Sigmoid colon (tissue), 6 donors: ENCODE measurements at regions not wholly inside any gene's neighbourhood (a gene's known extent, or its start where the extent isn't known, plus 50 kb on each side); places are given as distances from the start of the nearest gene placed in this dataset.

Experiments
- DNase-seq: peaks from one replicate; pipeline ENCODE4 v3.0.0-alpha.2; 2019
- H3K27ac ChIP-seq, 4 donors: fragments of 200-600 bp; sonication (generic); one replicate each; pipeline ENCODE4 v1.5.1; 2016 to 2019; ENCODE audit warnings: mild to moderate bottlenecking in 1 of 4
- H3K27me3 ChIP-seq, 3 donors: fragments of 200-600 bp; sonication (generic); one replicate each; pipeline ENCODE4 v1.5.1; 2019; ENCODE audit warnings: mild to moderate bottlenecking in 1 of 3
- H3K36me3 ChIP-seq, 4 donors: fragments of 200-600 bp; sonication (generic); one replicate each; pipeline ENCODE4 v1.5.1; 2016 to 2019
- H3K4me1 ChIP-seq, 4 donors: fragments of 200-600 bp; sonication (generic); one replicate each; pipeline ENCODE4 v1.5.1; 2017 to 2019
- H3K4me3 ChIP-seq, 4 donors: fragments of 200-600 bp; sonication (generic); one replicate each; pipeline ENCODE4 v1.5.1; 2017 to 2019; ENCODE audit warnings: mild to moderate bottlenecking in 2 of 4, moderate library complexity in 1 of 4
- H3K9me3 ChIP-seq, 4 donors: fragments of 200-600 bp in 3 of 4; sonication (generic) in 3 of 4; one replicate each; pipeline versions ENCODE4 v1.5.1 to v1.6.1; 2013 to 2019
- EP300 ChIP-seq, 4 donors: sonication (generic); formaldehyde crosslinking; IDR thresholded peaks; one replicate each; pipeline ENCODE4 v1.6.1; 2017; ENCODE audit warnings: antibody characterized with exemption in 4 of 4
- POLR2A ChIP-seq, 2 donors: fragments of 450-650 bp; IDR thresholded peaks; one replicate each; pipeline ENCODE4 v1.6.1; 2016; ENCODE audit warnings: antibody characterized with exemption in 2 of 2, mild to moderate bottlenecking in 2 of 2, moderate library complexity in 2 of 2
- POLR2AphosphoS5 ChIP-seq, 4 donors: sonication (generic); formaldehyde crosslinking; IDR thresholded peaks; one replicate each; pipeline ENCODE4 v1.6.1; 2017; ENCODE audit warnings: antibody characterized with exemption in 4 of 4
- WGBS, 2 donors: extraction: QIAGEN DNeasy Blood & Tissue Kit; methylation state at CpG; one replicate each; pipeline ENCODE4 v1.1.7; 2013; 5-methylcytosine and 5-hydroxymethylcytosine counted together
- intact Hi-C: fragments of 100-400 bp; cut with DNase I; formaldehyde crosslinking; loops from one replicate; pipeline ENCODE4 v1.15.1; 2023
- TF ChIP-seq, protein P1 (sequence below), 4 experiments: fragments of 450-650 bp in 3 of 4; fragments of 200-600 bp in 1 of 4; IDR thresholded peaks; one replicate each; pipeline ENCODE4 v1.5.1; 2016 to 2019; ENCODE audit warnings: antibody characterized with exemption in 4 of 4, mild to moderate bottlenecking in 3 of 4, moderate library complexity in 2 of 4
- donor health status: healthy with polysubstance abuse.
- donor health status: healthy.

DNA sequence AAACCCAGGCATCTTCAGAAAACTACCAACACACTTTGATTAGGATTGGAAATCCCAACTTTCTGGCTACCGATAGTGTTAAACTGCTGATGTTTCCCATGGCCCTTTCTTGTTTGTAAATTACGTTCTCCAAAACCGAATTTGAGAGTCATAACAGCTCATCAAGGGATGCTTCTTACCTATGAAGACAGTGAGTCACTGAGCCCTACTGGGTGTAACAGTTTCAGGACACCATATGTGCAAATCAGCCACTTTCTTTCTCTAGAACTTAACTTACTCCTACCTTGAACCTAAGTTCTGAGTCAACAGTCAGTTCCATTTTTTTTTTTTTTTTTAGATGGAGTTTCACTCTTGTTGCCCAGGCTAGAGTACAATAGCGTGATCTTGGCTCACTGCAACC, 410.1 kb upstream of the TSHZ3 start:
- 82 to 88% methylated on average over 4 of the region's 4 CpGs for WGBS, 2 donors
- intact Hi-C loops = no loop called here

DNA sequence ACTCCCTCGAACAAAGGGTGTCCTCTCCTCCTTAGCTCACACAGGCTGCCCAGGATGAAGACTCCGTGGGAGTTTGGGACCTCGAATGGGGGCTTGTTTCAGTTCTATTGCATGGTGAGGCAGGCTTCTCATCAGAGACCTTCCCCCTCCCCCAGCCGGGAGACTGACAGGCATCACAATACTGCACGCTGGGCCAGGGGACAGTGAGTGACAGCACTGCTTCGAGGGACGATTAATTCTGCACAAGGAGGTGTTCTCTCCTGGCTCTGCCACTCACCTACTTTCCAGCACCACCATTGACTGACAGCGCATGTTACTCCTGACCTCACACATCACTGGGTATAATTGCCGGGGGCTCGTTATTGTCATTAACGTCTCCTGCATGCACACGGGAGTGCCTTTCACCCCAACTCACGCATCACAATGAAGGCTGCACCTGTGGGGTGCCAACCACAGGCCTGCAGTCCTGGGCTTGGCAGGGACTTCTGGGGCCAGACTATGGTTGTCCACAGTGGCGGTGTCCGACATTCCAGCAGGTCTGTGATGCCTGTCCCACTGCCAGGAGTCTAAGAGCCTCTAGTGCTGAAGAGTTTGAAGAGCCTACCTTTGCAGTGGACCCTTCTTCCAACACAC, 412.2 kb upstream of the TSHZ3 start:
- no peak for TF ChIP-seq EP300 (IDR thresholded peaks at IDR 0.05)
- no peaks in the 10 kb centered on the region for H3K9me3 ChIP-seq
- no peaks in the 10 kb centered on the region for H3K36me3 ChIP-seq
- no peak overlapping the region for H3K4me3 ChIP-seq
- DNase-seq = no peak
- no peaks in the 10 kb centered on the region for H3K27me3 ChIP-seq
- WGBS, 2 donors = 63% methylated on average over 15 of the region's 15 CpGs
- H3K4me1 ChIP-seq = no peaks in the 10 kb centered on the region
- intact Hi-C loops = no loop called here
- H3K27ac ChIP-seq = no peak overlapping the region

More for the DNA sequence above, 410.1 kb upstream of the TSHZ3 start:
- Histone ChIP-seq H3K4me3 (no peak overlapping the region), H3K36me3 (no peaks in the 10 kb centered on the region), H3K27me3 (no peaks in the 10 kb centered on the region), H3K27ac (no peak overlapping the region), H3K4me1 (no peaks in the 10 kb centered on the region), H3K9me3 (no peaks in the 10 kb centered on the region)
- TF ChIP-seq POLR2AphosphoS5 (IDR thresholded peaks at IDR 0.05) = no peak
- TF ChIP-seq EP300 (IDR thresholded peaks at IDR 0.05) = no peak
- no peak for TF ChIP-seq POLR2A (IDR thresholded peaks at IDR 0.05)
- TF ChIP-seq, protein P1, sequence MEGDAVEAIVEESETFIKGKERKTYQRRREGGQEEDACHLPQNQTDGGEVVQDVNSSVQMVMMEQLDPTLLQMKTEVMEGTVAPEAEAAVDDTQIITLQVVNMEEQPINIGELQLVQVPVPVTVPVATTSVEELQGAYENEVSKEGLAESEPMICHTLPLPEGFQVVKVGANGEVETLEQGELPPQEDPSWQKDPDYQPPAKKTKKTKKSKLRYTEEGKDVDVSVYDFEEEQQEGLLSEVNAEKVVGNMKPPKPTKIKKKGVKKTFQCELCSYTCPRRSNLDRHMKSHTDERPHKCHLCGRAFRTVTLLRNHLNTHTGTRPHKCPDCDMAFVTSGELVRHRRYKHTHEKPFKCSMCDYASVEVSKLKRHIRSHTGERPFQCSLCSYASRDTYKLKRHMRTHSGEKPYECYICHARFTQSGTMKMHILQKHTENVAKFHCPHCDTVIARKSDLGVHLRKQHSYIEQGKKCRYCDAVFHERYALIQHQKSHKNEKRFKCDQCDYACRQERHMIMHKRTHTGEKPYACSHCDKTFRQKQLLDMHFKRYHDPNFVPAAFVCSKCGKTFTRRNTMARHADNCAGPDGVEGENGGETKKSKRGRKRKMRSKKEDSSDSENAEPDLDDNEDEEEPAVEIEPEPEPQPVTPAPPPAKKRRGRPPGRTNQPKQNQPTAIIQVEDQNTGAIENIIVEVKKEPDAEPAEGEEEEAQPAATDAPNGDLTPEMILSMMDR (IDR thresholded peaks at IDR 0.05) = no peak
- no peak for DNase-seq

DNA sequence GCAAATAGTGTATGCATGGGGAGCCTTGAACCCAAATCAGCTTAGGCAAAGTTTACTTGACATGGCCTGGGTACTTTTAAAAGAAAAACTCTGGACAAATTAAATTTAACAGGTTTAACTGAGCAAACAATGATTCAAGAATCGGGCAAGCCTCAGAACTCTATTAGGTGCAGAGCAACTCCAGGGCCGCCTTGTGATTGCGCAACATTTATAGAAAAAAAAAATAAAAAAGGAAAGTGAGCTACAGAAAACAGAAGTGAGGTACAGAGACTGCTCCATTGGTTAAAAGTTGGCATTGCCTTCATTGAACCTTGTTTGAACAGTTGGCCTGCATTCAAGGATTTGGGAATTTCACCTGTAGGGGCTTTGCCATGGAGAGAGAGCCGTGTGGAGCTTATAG, 421.0 kb upstream of the TSHZ3 start:
- no peak overlapping the region for H3K4me3 ChIP-seq
- no peaks in the 10 kb centered on the region for H3K36me3 ChIP-seq
- DNase-seq = no peak
- no peaks in the 10 kb centered on the region for H3K27me3 ChIP-seq
- no peak overlapping the region for H3K27ac ChIP-seq
- intact Hi-C loops = no loop called here
- 53 to 72% methylated on average over 4 of the region's 4 CpGs for WGBS, 2 donors
- TF ChIP-seq POLR2A (IDR thresholded peaks at IDR 0.05) = no peak
- no peak for TF ChIP-seq EP300 (IDR thresholded peaks at IDR 0.05)
- TF ChIP-seq, protein P1 (IDR thresholded peaks at IDR 0.05) = no peak
- no peak for TF ChIP-seq POLR2AphosphoS5 (IDR thresholded peaks at IDR 0.05)
- no peaks in the 10 kb centered on the region for H3K9me3 ChIP-seq
- no peaks in the 10 kb centered on the region for H3K4me1 ChIP-seq

DNA sequence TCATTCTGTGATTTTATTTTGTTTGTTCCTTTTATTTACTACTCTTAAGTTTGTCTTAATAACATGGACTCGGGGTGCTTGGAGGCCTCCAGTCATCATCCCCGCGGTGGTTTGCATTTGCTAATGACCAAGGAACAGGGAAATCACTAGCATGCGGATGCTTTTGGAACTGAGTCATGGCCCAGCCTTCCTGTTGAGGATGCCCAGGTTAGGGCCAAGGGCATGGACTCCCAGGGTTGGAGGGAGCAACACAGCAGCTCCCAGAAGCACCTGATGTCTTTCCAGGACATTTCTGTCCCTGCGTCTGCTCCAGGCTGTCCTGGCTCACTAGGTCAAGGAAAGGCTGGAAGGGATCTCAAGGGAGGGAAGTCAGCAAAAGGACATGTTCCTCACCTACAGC, 423.7 kb upstream of the TSHZ3 start:
- Histone ChIP-seq H3K36me3 (no peaks in the 10 kb centered on the region), H3K27me3 (no peaks in the 10 kb centered on the region), H3K4me1 (no peaks in the 10 kb centered on the region), H3K9me3 (no peaks in the 10 kb centered on the region), H3K27ac (no peak overlapping the region), H3K4me3 (no peak overlapping the region)
- intact Hi-C loops = no loop called here
- TF ChIP-seq POLR2A (IDR thresholded peaks at IDR 0.05) (no peak), EP300 (IDR thresholded peaks at IDR 0.05) (no peak), POLR2AphosphoS5 (IDR thresholded peaks at IDR 0.05) (no peak)
- TF ChIP-seq, protein P1 (IDR thresholded peaks at IDR 0.05) = no peak
- 82 to 89% methylated on average over 5 of the region's 5 CpGs for WGBS, 2 donors
- DNase-seq = no peak

DNA sequence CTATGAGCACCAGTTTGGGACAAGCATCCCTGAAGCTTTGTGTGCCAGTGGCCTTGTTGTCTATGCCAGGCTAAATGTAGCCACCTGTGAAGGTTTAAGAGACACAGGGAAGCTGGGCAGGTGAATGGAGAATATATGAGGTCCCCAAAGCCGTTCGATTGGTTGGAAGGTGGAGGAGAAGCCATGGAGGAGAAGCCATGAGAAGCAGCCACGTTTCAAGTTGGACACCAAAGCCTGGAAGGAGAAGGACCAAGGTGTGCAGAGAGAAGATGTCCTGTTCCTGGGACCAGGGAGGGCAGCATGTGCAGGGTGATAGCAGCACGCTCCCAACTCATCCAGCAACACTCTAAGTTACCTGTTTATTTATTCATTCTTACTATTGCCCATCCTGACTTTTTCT, 432.3 kb upstream of the TSHZ3 start:
- 51 to 81% methylated on average over 4 of the region's 4 CpGs for WGBS, 2 donors
- H3K4me3 ChIP-seq = no peak overlapping the region
- intact Hi-C loops = no loop called here
- DNase-seq = no peak
- no peaks in the 10 kb centered on the region for H3K36me3 ChIP-seq
- no peak overlapping the region for H3K27ac ChIP-seq
- no peaks in the 10 kb centered on the region for H3K4me1 ChIP-seq
- no peaks in the 10 kb centered on the region for H3K9me3 ChIP-seq
- TF ChIP-seq, protein P1 (IDR thresholded peaks at IDR 0.05) = no peak
- TF ChIP-seq EP300 (IDR thresholded peaks at IDR 0.05) (no peak), POLR2AphosphoS5 (IDR thresholded peaks at IDR 0.05) (no peak), POLR2A (IDR thresholded peaks at IDR 0.05) (no peak)
- H3K27me3 ChIP-seq = no peaks in the 10 kb centered on the region
